ENCODE measurements at regions not wholly inside any gene's neighbourhood (a gene's known extent, or its start where the extent isn't known, plus 50 kb on each side); places are given as distances from the start of the nearest gene placed in this dataset.

DNA sequence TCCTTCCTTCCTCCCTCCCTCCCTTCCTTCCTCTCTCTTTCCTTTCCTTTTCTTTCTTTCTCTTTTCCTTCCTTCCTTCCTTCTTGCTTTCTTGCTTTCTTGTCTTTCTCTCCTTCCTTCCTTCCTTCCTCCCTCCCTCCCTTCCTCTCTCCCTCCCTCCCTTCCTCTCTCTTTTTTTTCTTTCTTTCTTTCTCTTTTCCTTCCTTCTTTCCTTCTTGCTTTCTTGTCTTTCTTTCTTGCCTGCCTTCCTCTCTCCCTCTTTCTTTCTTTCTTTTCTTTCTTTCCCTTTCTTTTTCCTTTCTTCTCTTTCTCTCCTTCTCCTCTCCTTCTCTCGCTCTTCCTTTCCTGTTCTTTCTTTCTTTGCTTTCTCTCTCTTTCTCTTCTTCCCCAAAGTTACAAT lies 728.4 kb upstream of the ADAMTS5 start:
- no peak overlapping the region for H3K4me3 Mint-ChIP-seq

DNA sequence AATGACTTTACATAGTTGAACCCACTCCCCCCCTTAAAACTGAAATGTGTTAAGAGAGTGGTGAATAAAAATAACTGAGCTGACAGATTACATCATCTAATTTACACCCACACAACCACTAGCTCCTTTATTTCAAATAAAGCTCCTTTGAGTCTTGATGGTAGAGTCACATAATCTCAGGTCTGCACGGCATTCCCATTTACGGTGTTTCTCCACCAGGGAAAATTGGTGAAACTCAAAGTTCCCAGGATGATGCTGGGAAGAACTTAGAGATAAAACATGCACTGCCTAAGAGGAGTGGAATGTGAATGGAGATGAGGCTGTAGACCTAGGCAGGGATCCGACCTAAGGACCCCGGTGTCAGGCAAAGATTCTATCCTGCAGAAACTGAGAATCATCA lies 727.8 kb upstream of the ADAMTS5 start:
- TF ChIP-seq, protein P1, sequence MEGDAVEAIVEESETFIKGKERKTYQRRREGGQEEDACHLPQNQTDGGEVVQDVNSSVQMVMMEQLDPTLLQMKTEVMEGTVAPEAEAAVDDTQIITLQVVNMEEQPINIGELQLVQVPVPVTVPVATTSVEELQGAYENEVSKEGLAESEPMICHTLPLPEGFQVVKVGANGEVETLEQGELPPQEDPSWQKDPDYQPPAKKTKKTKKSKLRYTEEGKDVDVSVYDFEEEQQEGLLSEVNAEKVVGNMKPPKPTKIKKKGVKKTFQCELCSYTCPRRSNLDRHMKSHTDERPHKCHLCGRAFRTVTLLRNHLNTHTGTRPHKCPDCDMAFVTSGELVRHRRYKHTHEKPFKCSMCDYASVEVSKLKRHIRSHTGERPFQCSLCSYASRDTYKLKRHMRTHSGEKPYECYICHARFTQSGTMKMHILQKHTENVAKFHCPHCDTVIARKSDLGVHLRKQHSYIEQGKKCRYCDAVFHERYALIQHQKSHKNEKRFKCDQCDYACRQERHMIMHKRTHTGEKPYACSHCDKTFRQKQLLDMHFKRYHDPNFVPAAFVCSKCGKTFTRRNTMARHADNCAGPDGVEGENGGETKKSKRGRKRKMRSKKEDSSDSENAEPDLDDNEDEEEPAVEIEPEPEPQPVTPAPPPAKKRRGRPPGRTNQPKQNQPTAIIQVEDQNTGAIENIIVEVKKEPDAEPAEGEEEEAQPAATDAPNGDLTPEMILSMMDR (IDR thresholded peaks at IDR 0.05; ENCODE audit: unreplicated experiment in 3 of 3) = no peak
- no peak overlapping the region for H3K27ac Mint-ChIP-seq
- H3K27me3 Mint-ChIP-seq (ENCODE audit: low read depth) = no peaks in the 10 kb centered on the region
- peaks cover 2% of the 10 kb centered on the region for H3K9me3 Mint-ChIP-seq
- H3K36me3 Mint-ChIP-seq (ENCODE audit: low read depth) = no peaks in the 10 kb centered on the region
- no peak overlapping the region for H3K4me3 Mint-ChIP-seq
- no peaks in the 10 kb centered on the region for H3K4me1 Mint-ChIP-seq

More for the DNA sequence above, 728.4 kb upstream of the ADAMTS5 start:
- TF ChIP-seq, protein P1 (IDR thresholded peaks at IDR 0.05; ENCODE audit: unreplicated experiment in 3 of 3) = no peak
- Mint-ChIP-seq H3K27ac (no peak overlapping the region), H3K4me1 (no peaks in the 10 kb centered on the region), H3K27me3 (ENCODE audit: low read depth) (no peaks in the 10 kb centered on the region), H3K9me3 (no peaks in the 10 kb centered on the region), H3K36me3 (ENCODE audit: low read depth) (no peaks in the 10 kb centered on the region)

DNA sequence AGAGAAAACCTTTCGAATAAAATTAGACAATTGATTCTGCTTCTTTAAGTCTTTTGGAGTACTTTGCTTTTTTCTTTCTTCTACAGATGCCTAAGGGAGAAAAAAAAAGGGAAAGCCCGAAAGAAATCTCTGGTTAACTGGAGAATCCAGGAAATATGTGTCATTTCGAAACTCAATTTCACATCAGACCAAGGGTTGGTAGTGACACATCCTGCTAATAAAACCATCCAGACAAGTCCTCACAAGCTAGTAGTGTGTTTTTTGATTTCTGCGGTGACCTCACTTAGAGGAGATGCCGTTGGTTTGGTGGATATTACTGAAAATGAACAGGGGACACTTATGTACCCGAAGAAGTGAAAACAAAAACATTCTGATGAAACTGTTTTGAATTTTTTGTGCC lies 726.5 kb upstream of the ADAMTS5 start:
- Mint-ChIP-seq H3K4me1 (no peaks in the 10 kb centered on the region), H3K9me3 (peaks cover 6% of the 10 kb centered on the region), H3K27me3 (ENCODE audit: low read depth) (no peaks in the 10 kb centered on the region), H3K36me3 (ENCODE audit: low read depth) (peaks cover 1% of the 10 kb centered on the region), H3K27ac (no peak overlapping the region), H3K4me3 (no peak overlapping the region)
- TF ChIP-seq, protein P1 (IDR thresholded peaks at IDR 0.05; ENCODE audit: unreplicated experiment in 3 of 3) = no peak

DNA sequence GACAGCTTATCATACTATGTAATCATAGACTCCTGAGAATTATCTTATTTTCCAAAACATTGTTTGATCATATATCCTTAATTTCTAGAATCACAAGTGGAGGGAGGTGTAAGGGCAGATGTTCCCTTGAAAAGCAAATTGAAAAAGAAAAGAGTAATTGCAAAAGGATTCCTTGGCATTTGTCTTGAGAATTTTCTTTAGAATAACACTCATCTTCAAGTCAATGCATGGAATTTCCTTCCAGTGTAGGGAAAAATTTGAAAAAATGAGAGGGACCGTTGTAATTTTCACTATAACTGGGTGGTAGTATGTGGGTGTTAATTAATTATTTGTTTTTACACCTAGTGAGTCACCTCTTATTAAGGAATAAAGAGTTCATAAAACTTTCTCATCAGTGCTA lies 724.6 kb upstream of the ADAMTS5 start:
- no peaks in the 10 kb centered on the region for H3K27me3 Mint-ChIP-seq (ENCODE audit: low read depth)
- peaks cover 3% of the 10 kb centered on the region for H3K36me3 Mint-ChIP-seq (ENCODE audit: low read depth)

DNA sequence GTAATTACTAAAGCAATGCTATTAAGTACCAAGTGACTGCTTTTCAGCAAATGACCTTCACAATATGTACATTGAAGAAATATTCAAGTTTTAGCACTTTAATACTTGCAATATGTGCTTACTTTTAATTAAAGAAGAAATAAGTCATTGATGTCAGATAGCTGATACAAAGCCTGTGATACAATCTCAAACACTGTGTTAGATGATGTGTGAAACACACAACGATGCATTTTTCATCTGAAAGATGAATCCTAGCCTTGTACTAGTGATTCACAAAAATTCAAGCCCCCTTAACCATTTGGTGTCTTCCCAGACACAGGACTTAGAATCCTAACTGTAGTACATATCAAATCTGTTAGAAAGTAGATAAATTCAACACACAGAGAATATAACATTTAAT lies 724.1 kb upstream of the ADAMTS5 start:
- peaks cover 12% of the 10 kb centered on the region for H3K9me3 Mint-ChIP-seq

More for the DNA sequence above, 724.6 kb upstream of the ADAMTS5 start:
- Mint-ChIP-seq H3K4me3 (no peak overlapping the region), H3K4me1 (no peaks in the 10 kb centered on the region), H3K9me3 (peaks cover 12% of the 10 kb centered on the region), H3K27ac (no peak overlapping the region)
- TF ChIP-seq, protein P1 (IDR thresholded peaks at IDR 0.05; ENCODE audit: unreplicated experiment in 3 of 3) = no peak

DNA sequence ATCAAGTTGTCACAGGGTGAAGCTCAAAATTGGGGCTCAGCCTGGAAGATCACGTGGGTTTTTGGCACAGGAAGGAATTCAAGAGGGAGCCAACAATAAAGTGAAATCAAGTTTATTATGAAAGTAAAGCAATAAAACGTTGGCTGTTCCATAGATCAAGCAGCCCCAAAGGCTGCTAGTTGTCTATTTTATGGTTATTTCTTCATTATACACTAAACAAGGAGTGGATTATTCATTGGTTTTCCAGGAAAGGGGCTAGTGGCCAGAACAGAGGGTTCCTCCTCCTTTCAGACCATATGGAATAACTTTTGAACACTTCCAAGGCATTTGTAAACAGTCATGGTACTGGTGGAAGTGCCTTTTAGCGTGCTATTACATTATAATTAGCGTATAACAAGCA lies 723.5 kb upstream of the ADAMTS5 start:
- H3K27me3 Mint-ChIP-seq (ENCODE audit: low read depth) = no peaks in the 10 kb centered on the region
- no peak overlapping the region for H3K27ac Mint-ChIP-seq

More for the DNA sequence above, 724.1 kb upstream of the ADAMTS5 start:
- TF ChIP-seq, protein P1 (IDR thresholded peaks at IDR 0.05; ENCODE audit: unreplicated experiment in 3 of 3) = no peak
- H3K4me1 Mint-ChIP-seq = no peaks in the 10 kb centered on the region
- peaks cover 3% of the 10 kb centered on the region for H3K36me3 Mint-ChIP-seq (ENCODE audit: low read depth)
- no peak overlapping the region for H3K4me3 Mint-ChIP-seq
- no peak overlapping the region for H3K27ac Mint-ChIP-seq
- H3K27me3 Mint-ChIP-seq (ENCODE audit: low read depth) = no peaks in the 10 kb centered on the region

More for the DNA sequence above, 723.5 kb upstream of the ADAMTS5 start:
- H3K36me3 Mint-ChIP-seq (ENCODE audit: low read depth) = peaks cover 3% of the 10 kb centered on the region
- TF ChIP-seq, protein P1 (IDR thresholded peaks at IDR 0.05; ENCODE audit: unreplicated experiment in 3 of 3) = no peak
- H3K9me3 Mint-ChIP-seq = peaks cover 14% of the 10 kb centered on the region
- H3K4me3 Mint-ChIP-seq = no peak overlapping the region
- H3K4me1 Mint-ChIP-seq = no peaks in the 10 kb centered on the region

Measured in nephron (organoid).